Adrenal gland (tissue), 9 donors: ENCODE measurements at regions not wholly inside any gene's neighbourhood (a gene's known extent, or its start where the extent isn't known, plus 50 kb on each side); places are given as distances from the start of the nearest gene placed in this dataset.

Experiments
- DNase-seq, 7 donors: peaks; one replicate each; pipeline ENCODE4 v3.0.0-alpha.2; 2019 to 2020
- H3K27ac ChIP-seq, 5 donors: fragments of 200-600 bp; sonication (generic) in 4 of 5; 1 replicate in 3 of 5; 2 replicates in 2 of 5; pipeline versions ENCODE4 v1.5.1 to v1.8.0; 2016 to 2020; ENCODE audit warnings: mild to moderate bottlenecking in 1 of 5
- H3K27me3 ChIP-seq: fragments of 200-600 bp; 2 replicates; pipeline ENCODE4 v1.8.0; 2021
- H3K36me3 ChIP-seq, 2 donors: fragments of 200-600 bp; replicated peaks in 1 of 2; 1 replicate in 1 of 2; 2 replicates in 1 of 2; pipeline versions ENCODE4 v1.5.1 to v1.8.0; 2018 to 2022
- H3K4me1 ChIP-seq, 2 donors: fragments of 200-600 bp; replicated peaks in 1 of 2; 1 replicate in 1 of 2; 2 replicates in 1 of 2; pipeline versions ENCODE4 v1.5.1 to v1.8.0; 2018 to 2021
- H3K4me3 ChIP-seq, 4 donors: fragments of 200-600 bp; sonication (generic) in 3 of 4; one replicate each; pipeline ENCODE4 v1.5.1; 2016 to 2018
- H3K9me3 ChIP-seq, 3 donors: fragments of 200-600 bp; sonication (generic) in 1 of 3; replicated peaks in 1 of 3; 1 replicate in 2 of 3; 2 replicates in 1 of 3; pipeline versions ENCODE4 v1.5.1 to v1.8.0; 2016 to 2021
- POLR2A ChIP-seq, 2 donors: fragments of 450-650 bp; IDR thresholded peaks; one replicate each; pipeline ENCODE4 v1.6.1; 2017; ENCODE audit warnings: antibody characterized with exemption in 2 of 2, mild to moderate bottlenecking in 2 of 2, moderate library complexity in 1 of 2
- WGBS, 4 donors: extraction: QIAGEN DNeasy Blood & Tissue Kit in 2 of 4; methylation state at CpG; one replicate each; pipeline versions ENCODE4 v1.1.5 to v1.1.7; 2013 to 2017; 5-methylcytosine and 5-hydroxymethylcytosine counted together
- intact Hi-C, 2 donors: fragments of 100-400 bp; cut with DNase I; formaldehyde crosslinking; loops; one replicate each; pipeline versions ENCODE4 v1.14.1 to v1.15.0; 2022 to 2023
- TF ChIP-seq, protein P1 (sequence below), 6 experiments: fragments of 450-650 bp in 4 of 6; fragments of 200-600 bp in 2 of 6; sonication (generic) in 1 of 6; IDR thresholded peaks; 1 replicate in 5 of 6; 2 replicates in 1 of 6; pipeline versions ENCODE4 v1.5.1 to v1.8.0; 2016 to 2021; ENCODE audit warnings: antibody characterized with exemption in 6 of 6, mild to moderate bottlenecking in 2 of 6, moderate library complexity in 1 of 6
- donor health status: healthy with polysubstance abuse.
- donor health status: Bipolar disorder and iron deficiency.
- donor health status: DM: yes; HTN: yes; CAD: no.
- donor health status: DM: no; HTN: no; CAD: no.
- donor health status: DM: no; HTN: no; CAD: no.

DNA sequence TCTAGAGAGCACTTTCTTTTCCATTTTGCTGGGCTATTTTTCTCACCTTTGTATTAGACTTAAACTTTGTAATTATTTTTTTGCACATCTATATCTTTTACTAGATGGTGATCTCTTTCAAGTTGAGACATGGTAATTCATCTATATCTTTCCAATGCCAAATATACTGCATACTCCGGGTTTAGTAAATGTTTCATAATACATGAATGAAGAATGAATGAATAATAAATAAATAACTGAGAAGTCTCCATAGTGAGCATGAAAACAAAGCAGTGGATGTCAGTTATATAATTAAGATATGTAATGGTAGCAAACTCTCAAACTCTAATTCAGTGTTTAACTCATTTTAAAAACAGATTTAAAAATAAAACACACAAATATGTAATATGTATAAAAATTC is 342.5 kb upstream of the KITLG start:
- Histone ChIP-seq H3K9me3 (no peaks in the 10 kb centered on the region), H3K36me3 (no peaks in the 10 kb centered on the region), H3K27me3 (no peaks in the 10 kb centered on the region), H3K4me1 (no peaks in the 10 kb centered on the region), H3K4me3 (no peak overlapping the region), H3K27ac (no peak overlapping the region)
- no peak for DNase-seq
- TF ChIP-seq, protein P1, sequence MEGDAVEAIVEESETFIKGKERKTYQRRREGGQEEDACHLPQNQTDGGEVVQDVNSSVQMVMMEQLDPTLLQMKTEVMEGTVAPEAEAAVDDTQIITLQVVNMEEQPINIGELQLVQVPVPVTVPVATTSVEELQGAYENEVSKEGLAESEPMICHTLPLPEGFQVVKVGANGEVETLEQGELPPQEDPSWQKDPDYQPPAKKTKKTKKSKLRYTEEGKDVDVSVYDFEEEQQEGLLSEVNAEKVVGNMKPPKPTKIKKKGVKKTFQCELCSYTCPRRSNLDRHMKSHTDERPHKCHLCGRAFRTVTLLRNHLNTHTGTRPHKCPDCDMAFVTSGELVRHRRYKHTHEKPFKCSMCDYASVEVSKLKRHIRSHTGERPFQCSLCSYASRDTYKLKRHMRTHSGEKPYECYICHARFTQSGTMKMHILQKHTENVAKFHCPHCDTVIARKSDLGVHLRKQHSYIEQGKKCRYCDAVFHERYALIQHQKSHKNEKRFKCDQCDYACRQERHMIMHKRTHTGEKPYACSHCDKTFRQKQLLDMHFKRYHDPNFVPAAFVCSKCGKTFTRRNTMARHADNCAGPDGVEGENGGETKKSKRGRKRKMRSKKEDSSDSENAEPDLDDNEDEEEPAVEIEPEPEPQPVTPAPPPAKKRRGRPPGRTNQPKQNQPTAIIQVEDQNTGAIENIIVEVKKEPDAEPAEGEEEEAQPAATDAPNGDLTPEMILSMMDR (IDR thresholded peaks at IDR 0.05), result no peak
- TF ChIP-seq POLR2A (IDR thresholded peaks at IDR 0.05), result no peak
- WGBS, 4 donors, result 45 to 63% (median 51%) methylated on average over 1 of the region's 1 CpG
- intact Hi-C loops, result no loop called here

DNA sequence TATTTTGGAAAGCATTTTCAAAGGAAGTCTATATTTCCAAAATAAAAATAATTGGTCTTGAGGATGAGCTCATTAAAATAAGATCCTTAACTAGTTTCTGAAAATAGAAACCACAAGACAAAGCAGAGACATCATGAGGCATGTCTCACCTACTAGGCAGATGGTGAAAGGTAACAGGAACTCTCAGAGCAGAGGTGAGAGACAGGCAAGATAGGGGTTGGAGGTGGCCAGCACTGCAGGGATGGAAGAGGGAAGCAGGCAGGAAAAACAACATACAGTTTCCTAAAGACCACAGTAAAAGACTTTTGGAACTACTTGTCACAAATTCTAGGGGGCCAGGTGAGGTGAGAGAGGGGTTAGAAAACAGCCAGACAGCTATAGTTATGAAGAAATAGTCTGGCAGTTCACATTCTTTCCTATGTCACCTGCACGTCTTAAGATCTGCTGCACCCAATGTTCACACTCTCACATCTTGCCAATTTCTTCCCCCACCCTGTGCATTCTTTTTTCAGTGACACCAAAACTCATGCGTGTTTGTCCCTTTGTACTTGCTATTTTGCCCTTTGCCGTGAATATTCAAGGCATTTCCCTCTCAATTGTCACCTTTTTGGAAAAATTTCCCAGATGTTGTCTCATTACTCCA is 341.7 kb upstream of the KITLG start:
- WGBS, 4 donors, result 73 to 80% (median 75%) methylated on average over 3 of the region's 3 CpGs
- no peaks in the 10 kb centered on the region for H3K36me3 ChIP-seq
- no peaks in the 10 kb centered on the region for H3K27me3 ChIP-seq
- H3K4me3 ChIP-seq, result no peak overlapping the region
- no peak for DNase-seq
- no peak overlapping the region for H3K27ac ChIP-seq
- TF ChIP-seq, protein P1 (IDR thresholded peaks at IDR 0.05), result no peak
- no peak for TF ChIP-seq POLR2A (IDR thresholded peaks at IDR 0.05)
- H3K9me3 ChIP-seq, result no peaks in the 10 kb centered on the region
- intact Hi-C loops, result no loop called here
- no peaks in the 10 kb centered on the region for H3K4me1 ChIP-seq

DNA sequence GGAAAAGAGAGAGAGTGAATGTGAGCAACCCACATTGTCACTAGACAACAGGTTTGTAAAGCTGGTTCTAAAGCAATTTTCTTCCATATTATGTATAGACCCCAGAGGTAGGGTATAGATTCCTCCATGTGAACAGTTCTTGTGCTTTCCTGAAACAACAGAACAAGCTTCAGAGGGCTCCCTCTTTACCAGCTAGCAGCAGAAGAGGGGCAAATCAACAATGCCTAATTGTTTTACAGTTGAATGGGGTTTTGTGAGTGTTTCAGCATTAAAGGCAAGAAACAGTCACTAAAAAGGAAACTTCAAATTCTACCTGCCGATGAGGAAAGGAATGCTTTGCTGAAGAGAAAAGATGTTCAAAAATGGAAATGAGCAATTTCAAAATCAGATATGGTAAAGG is 341.2 kb upstream of the KITLG start:
- no peaks in the 10 kb centered on the region for H3K27me3 ChIP-seq
- 69 to 92% (median 80%) methylated on average over 1 of the region's 1 CpG for WGBS, 4 donors
- H3K27ac ChIP-seq, result no peak overlapping the region
- DNase-seq, result no peak
- intact Hi-C loops, result no loop called here
- H3K4me3 ChIP-seq, result no peak overlapping the region
- no peaks in the 10 kb centered on the region for H3K9me3 ChIP-seq
- no peaks in the 10 kb centered on the region for H3K36me3 ChIP-seq
- no peaks in the 10 kb centered on the region for H3K4me1 ChIP-seq
- TF ChIP-seq, protein P1 (IDR thresholded peaks at IDR 0.05), result no peak
- TF ChIP-seq POLR2A (IDR thresholded peaks at IDR 0.05), result no peak

DNA sequence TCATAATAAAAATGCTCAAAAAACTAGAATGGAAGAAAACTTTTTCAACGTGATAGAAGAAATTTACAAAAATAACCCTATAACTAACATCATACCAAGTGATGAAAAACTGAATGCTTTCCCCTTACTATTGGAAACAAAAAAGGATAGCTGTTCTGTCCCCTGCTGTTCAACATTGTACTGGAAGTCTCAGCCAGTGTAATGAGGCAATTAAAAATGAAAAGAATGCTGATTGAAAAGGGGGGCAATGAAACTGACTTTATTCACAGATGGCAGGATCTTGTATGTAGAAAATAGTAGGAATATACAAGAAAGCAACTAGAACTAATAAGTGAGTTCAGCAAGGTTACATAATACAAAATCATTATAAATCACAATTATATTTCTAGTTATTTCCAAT is 337.9 kb upstream of the KITLG start:
- no peaks in the 10 kb centered on the region for H3K4me1 ChIP-seq
- no peaks in the 10 kb centered on the region for H3K36me3 ChIP-seq
- no peaks in the 10 kb centered on the region for H3K27me3 ChIP-seq
- WGBS, 4 donors, result 64 to 81% (median 71%) methylated on average over 1 of the region's 1 CpG
- no peak overlapping the region for H3K4me3 ChIP-seq
- H3K27ac ChIP-seq, result no peak overlapping the region
- no peak for DNase-seq
- TF ChIP-seq, protein P1 (IDR thresholded peaks at IDR 0.05), result no peak
- TF ChIP-seq POLR2A (IDR thresholded peaks at IDR 0.05), result no peak
- intact Hi-C loops, result no loop called here
- H3K9me3 ChIP-seq, result peaks cover 0 to 9% (median 0%) of the 10 kb centered on the region in 3 donors
